Mesodermal cell (in vitro differentiated cells): ENCODE measurements at regions not wholly inside any gene's neighbourhood (a gene's known extent, or its start where the extent isn't known, plus 50 kb on each side); places are given as distances from the start of the nearest gene placed in this dataset.
"Not testable (repeated sequence)": the region's sequence is repeated elsewhere in the genome, so short reads cannot be mapped to it uniquely, and the experiment has no call there.

Experiments
- H3K27ac ChIP-seq: 2 replicates; pipeline ENCODE4 v1.7.0; 2013; ENCODE audit warnings: mild to moderate bottlenecking, low read depth, low read length, moderate library complexity; ENCODE audit not compliant: severe bottlenecking
- H3K36me3 ChIP-seq: 2 replicates; pipeline ENCODE4 v1.7.1; 2013; ENCODE audit warnings: mild to moderate bottlenecking, low read length, moderate library complexity; ENCODE audit not compliant: control insufficient read depth, insufficient read depth
- H3K4me1 ChIP-seq: one replicate; pipeline ENCODE4 v1.7.1; 2013; ENCODE audit warnings: mild to moderate bottlenecking, low read length; ENCODE audit not compliant: insufficient read depth, control insufficient read depth, poor library complexity, severe bottlenecking
- H3K4me3 ChIP-seq: 2 replicates; pipeline ENCODE4 v1.7.0; 2013; ENCODE audit warnings: low read length, control low read depth, mild to moderate bottlenecking; ENCODE audit not compliant: insufficient read depth, poor library complexity, severe bottlenecking; ENCODE audit errors: extremely low read depth
- H3K9me3 ChIP-seq: 2 replicates; pipeline ENCODE4 v1.7.1; 2013; ENCODE audit warnings: mild to moderate bottlenecking, low read length, moderate library complexity; ENCODE audit not compliant: control insufficient read depth
- WGBS, 2 experiments: methylation state at CpG; one replicate each; pipeline ENCODE4 v1.1.5; 2013; ENCODE audit warnings: missing lambda C conversion rate in 2 of 2; ENCODE audit not compliant: insufficient coverage in 2 of 2; 5-methylcytosine and 5-hydroxymethylcytosine counted together

DNA sequence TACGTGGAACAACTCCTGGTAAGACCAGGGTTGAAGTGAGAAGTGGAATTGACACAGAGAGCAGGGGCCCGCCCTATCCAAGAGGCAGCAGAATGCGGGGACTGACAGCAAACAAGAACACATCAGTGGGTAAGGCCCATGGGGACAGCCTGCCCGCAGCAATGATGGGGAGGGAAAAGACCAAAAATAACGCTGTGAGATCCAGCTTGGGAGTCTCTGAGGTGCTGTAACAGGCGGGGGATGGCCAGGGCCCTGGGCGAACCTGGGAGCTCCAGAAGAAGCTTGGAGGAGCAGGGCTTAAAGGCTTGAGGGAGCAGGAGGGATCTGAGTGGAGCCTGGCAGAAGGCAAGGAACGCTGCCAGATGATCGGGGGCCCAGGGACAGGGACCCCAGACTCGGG is 173.4 kb downstream of the TMEM200C start:
- no peaks in the 10 kb centered on the region for H3K36me3 ChIP-seq
- no peak overlapping the region for H3K27ac ChIP-seq
- no peak overlapping the region for H3K4me3 ChIP-seq
- H3K9me3 ChIP-seq: no peaks in the 10 kb centered on the region
- 84% methylated on average over 10 of the region's 10 CpGs for WGBS, 2 experiments
- no peaks in the 10 kb centered on the region for H3K4me1 ChIP-seq

- H3K4me3 ChIP-seq: no peak overlapping the region
- H3K4me1 ChIP-seq: no peaks in the 10 kb centered on the region
- WGBS, 2 experiments: 90 to 97% methylated on average over 9 of the region's 9 CpGs
- H3K27ac ChIP-seq: no peak overlapping the region
- H3K36me3 ChIP-seq: no peaks in the 10 kb centered on the region
- no peaks in the 10 kb centered on the region for H3K9me3 ChIP-seq
Measured at GRCh38 chr18:5720132-5720531, 175.2 kb downstream of the TMEM200C start.

GRCh38 chr18:5717256-5717655 is 173.5 kb upstream of the EPB41L3 start:
- Histone ChIP-seq H3K36me3 (no peaks in the 10 kb centered on the region), H3K4me1 (no peaks in the 10 kb centered on the region), H3K4me3 (no peak overlapping the region), H3K27ac (no peak overlapping the region), H3K9me3 (no peaks in the 10 kb centered on the region)

GRCh38 chr18:5710676-5711075 is 166.9 kb upstream of the EPB41L3 start:
- no peak overlapping the region for H3K27ac ChIP-seq
- no peaks in the 10 kb centered on the region for H3K4me1 ChIP-seq
- H3K9me3 ChIP-seq: no peaks in the 10 kb centered on the region
- H3K4me3 ChIP-seq: no peak overlapping the region
- no peaks in the 10 kb centered on the region for H3K36me3 ChIP-seq
- no CpG with 5 or more reads among the region's 2 CpGs for WGBS, 2 experiments

GRCh38 chr18:5710235-5710634 is 166.4 kb upstream of the EPB41L3 start:
- WGBS, 2 experiments: 90 to 96% methylated on average over 3 of the region's 4 CpGs
- no peak overlapping the region for H3K4me3 ChIP-seq
- no peak overlapping the region for H3K27ac ChIP-seq
- no peaks in the 10 kb centered on the region for H3K9me3 ChIP-seq
- H3K36me3 ChIP-seq: no peaks in the 10 kb centered on the region
- no peaks in the 10 kb centered on the region for H3K4me1 ChIP-seq

DNA sequence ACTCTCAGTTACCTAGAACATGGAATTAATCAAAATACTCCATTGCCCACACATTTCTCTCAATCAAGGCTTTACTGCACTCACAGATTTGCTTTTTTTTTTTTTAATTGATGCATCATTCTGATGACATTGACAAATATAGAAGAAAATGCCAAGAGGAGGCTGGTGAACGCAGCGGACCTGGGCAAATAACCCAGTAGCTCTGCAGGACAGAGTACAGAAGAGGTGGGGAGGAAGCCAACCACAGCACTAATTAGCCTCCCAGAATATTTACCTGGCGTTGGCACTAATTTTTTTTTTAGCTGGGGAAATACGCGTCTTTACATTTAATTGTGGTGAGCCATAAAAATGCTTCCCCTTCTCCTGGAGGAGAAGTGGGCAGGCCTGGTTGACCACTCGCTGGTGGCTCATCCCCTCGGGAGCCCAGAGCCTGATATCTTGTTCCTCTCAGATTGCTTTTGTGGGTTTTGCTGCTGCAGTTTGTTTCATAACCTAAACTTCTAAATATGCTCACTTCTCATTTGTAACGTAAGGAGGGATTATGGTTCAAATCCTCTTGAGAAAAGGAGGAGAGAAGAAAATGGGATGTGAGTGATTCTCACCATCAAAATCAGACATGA is 165.8 kb upstream of the EPB41L3 start:
- no peak overlapping the region for H3K27ac ChIP-seq
- H3K4me1 ChIP-seq: no peaks in the 10 kb centered on the region
- no peaks in the 10 kb centered on the region for H3K9me3 ChIP-seq
- H3K4me3 ChIP-seq: no peak overlapping the region
- no peaks in the 10 kb centered on the region for H3K36me3 ChIP-seq
- 85 to 100% methylated on average over 2 to 5 of the region's 8 CpGs for WGBS, 2 experiments

DNA sequence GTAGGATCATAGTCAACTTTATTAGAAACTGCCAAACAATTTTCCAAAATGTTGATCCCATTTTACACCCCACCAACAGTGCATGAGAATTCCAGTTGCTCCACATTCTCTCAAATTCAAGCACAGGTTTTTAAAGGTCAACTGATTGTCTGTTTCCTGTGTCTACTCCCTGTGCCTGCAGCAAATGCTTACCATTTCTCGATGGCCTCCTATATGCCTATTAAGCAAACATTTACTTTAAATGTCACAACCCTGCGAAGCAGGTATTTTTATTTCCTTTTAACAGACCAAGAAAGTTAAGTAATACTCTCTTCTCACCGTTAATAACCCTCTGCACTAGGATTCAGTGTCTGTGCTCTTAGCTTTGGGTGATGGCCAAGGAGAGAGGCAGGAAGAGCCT is 163.8 kb upstream of the EPB41L3 start:
- no peaks in the 10 kb centered on the region for H3K4me1 ChIP-seq
- H3K27ac ChIP-seq: no peak overlapping the region
- no peaks in the 10 kb centered on the region for H3K9me3 ChIP-seq
- no peaks in the 10 kb centered on the region for H3K36me3 ChIP-seq
- 97 to 100% methylated on average over 2 to 3 of the region's 3 CpGs for WGBS, 2 experiments
- no peak overlapping the region for H3K4me3 ChIP-seq

- WGBS, 2 experiments: 88 to 100% methylated on average over 5 of the region's 5 CpGs
- no peaks in the 10 kb centered on the region for H3K4me1 ChIP-seq
- H3K36me3 ChIP-seq: no peaks in the 10 kb centered on the region
- H3K27ac ChIP-seq: no peak overlapping the region
- no peak overlapping the region for H3K4me3 ChIP-seq
- H3K9me3 ChIP-seq: no peaks in the 10 kb centered on the region
Measured at GRCh38 chr18:5705393-5705792, 161.6 kb upstream of the EPB41L3 start.

DNA sequence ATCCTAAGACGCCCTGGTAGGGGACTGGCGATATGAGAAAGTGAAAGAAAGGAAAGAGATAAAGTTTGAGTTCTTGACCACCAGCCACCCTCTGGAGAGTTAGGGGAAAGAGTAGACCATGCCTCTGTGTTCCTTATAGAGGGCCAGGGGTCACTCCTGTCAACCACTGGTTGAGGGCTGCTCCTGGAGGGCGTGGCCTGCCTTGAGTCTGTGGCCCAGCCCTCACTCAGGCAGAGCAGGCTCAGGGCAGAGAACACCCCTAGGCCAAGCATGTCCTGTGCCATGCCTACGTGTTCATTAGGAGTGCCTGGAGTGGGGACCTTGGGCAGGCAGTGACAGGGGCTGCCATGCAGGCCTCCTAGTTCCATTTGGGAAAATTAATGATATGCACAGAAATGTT is 161.1 kb upstream of the EPB41L3 start:
- no peaks in the 10 kb centered on the region for H3K36me3 ChIP-seq
- no peak overlapping the region for H3K27ac ChIP-seq
- no peaks in the 10 kb centered on the region for H3K9me3 ChIP-seq
- no peaks in the 10 kb centered on the region for H3K4me1 ChIP-seq
- no peak overlapping the region for H3K4me3 ChIP-seq
- WGBS, 2 experiments: 92 to 96% methylated on average over 2 to 3 of the region's 4 CpGs

GRCh38 chr18:5702016-5702415 is 158.2 kb upstream of the EPB41L3 start:
- not testable (repeated sequence) for H3K36me3 ChIP-seq, H3K4me3 ChIP-seq, H3K4me1 ChIP-seq, H3K9me3 ChIP-seq, H3K27ac ChIP-seq
- 60 to 100% methylated on average over 1 of the region's 7 CpGs for WGBS, 2 experiments

- 79 to 86% methylated on average over 4 of the region's 6 CpGs for WGBS, 2 experiments
- no peaks in the 10 kb centered on the region for H3K4me1 ChIP-seq
- no peak overlapping the region for H3K4me3 ChIP-seq
- H3K27ac ChIP-seq: no peak overlapping the region
- no peaks in the 10 kb centered on the region for H3K36me3 ChIP-seq
- no peaks in the 10 kb centered on the region for H3K9me3 ChIP-seq
Measured at GRCh38 chr18:5693699-5694294, 150.0 kb upstream of the EPB41L3 start.
